ENCODE measurements at regions not wholly inside any gene's neighbourhood (a gene's known extent, or its start where the extent isn't known, plus 50 kb on each side); places are given as distances from the start of the nearest gene placed in this dataset.
"Not testable (repeated sequence)": the region's sequence is repeated elsewhere in the genome, so short reads cannot be mapped to it uniquely, and the experiment has no call there.

DNA sequence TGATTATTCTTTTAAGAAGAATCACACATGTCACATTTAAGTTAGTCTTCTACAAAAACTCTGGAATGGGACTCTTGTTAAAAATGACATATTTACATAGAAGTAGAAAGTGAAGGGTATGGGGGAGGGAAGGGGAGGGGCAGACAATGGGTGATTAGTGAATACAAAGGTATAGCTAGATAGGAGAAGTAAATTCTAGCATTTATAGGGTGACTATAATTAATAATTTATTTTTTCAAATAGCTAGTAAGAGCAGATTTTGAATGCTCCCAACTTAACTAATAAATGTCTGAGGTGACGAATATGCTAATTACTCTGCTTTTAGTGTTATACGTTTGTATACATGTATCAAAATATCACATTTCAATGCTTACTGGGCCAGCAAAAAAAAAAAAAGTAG, 59.4 kb downstream of the BLTP3B start:
- no peak for DNase-seq (ENCODE audit: low read depth in 2 of 3, low spot score in 2 of 3)

DNA sequence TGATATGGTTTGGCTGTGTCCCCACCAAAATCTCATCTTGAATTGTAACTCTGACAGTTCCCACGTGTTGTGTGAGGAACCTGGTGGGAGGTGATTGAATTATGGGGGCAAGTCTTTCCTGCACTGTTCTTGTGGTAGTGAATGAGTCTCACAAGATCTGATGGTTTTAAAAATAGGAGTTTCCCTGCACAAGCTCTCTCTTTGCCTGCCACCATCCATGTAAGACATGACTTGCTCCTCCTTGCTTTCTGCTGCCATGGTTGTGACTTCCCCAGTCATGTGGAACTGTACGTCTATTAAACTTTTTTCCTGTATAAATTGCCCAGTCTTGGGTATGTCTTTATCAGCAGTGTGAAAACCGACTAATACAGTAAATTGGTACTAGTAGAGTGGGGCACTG, 63.9 kb downstream of the BLTP3B start:
- not testable (repeated sequence) for DNase-seq (ENCODE audit: low read depth in 2 of 3, low spot score in 2 of 3)

DNA sequence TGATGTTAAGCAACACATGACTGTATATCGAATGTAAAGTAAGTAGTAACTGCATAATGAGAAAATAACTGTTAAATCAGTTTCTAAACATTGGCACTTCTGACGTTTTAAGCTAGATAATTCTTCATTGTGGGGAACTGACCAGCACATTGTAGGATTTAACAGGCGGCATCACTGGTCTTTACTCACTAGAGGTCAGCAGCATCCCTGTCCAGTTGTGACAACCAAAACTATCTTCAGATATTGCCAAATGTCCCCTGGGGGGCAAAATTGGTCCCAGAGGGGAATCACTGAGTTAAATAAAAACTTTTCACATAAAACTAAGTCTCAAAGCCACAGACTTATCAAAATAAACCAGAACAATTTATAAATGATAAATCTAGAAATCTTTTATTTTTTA, 65.3 kb downstream of the BLTP3B start:
- no peak for DNase-seq (ENCODE audit: low read depth in 2 of 3, low spot score in 2 of 3)

DNA sequence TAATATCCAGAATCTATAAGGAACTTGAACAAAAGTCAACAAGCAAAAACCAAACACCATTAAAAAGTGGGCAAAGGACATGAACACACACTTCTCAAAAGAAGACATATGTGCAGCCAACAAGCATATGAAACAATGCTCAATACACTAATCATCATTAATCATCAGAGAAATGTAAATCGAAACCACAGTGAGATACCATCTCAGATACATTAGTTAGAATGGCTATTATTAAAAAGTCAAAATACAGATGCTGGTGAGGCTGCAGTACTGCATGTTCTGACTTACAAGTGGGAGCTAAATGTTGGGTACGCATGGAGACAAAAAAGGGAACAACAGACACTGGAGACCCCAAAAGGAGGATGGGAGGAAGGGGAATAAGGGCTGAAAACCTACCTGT, 67.1 kb downstream of the BLTP3B start:
- no peak for DNase-seq (ENCODE audit: low read depth in 2 of 3, low spot score in 2 of 3)

DNA sequence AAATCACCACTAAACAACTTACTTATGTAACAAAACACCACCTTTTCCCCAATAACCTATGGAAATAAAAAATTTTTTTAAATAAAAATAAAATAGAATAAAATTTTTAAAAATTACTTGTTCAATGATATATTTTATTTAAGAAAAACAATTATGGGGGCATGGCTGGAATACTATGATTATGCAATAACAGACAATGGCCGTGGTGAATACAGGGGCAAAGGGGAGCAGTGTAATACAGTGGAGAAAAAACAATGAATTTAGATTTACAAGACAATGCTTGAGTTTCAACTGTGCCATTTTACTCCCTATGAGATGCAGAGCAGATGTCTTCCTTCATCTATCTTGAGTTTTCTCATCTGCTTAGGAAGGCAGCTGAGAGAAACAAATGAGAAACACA, 72.9 kb downstream of the BLTP3B start:
- no peak for DNase-seq (ENCODE audit: low read depth in 2 of 3, low spot score in 2 of 3)

DNA sequence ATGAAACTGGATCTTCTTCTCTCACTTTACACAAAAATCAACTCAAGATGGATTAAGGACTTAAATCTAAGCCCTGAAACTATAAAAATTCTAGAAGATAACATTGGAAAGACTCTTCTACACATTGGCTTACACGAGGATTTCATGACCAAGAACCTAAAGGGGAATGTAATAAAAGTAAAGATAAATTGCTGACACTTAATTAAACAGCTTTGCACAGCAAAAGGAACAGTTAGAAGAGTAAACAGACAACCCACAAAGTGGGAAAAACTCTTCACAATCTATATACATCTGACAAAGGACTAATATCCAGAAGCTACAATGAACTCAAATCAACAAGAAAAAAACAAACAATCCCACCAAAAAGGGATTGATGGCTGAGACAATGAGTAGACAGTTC, 74.4 kb downstream of the BLTP3B start:
- no peak for DNase-seq (ENCODE audit: low read depth in 2 of 3, low spot score in 2 of 3)

DNA sequence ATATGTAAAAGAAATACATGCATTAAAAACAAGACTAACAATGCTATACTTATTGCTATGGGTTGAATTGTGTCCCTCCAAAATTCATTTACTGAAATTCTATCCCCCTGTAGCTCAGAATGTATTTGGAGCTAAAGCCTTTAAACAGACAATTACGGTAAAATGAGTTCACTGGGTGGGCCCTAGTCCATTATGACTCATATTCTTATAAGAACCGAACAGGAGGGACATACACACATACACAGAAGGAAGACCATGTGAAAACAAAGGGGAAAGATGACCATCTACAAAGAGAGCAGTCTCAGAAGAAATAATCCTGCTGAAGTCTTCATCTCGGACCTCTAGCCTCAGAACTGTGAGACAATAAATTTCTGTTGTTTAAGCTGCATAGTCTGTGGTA, 77.1 kb upstream of the ANKS1B start:
- DNase-seq (ENCODE audit: low read depth in 2 of 3, low spot score in 2 of 3), result no peak

DNA sequence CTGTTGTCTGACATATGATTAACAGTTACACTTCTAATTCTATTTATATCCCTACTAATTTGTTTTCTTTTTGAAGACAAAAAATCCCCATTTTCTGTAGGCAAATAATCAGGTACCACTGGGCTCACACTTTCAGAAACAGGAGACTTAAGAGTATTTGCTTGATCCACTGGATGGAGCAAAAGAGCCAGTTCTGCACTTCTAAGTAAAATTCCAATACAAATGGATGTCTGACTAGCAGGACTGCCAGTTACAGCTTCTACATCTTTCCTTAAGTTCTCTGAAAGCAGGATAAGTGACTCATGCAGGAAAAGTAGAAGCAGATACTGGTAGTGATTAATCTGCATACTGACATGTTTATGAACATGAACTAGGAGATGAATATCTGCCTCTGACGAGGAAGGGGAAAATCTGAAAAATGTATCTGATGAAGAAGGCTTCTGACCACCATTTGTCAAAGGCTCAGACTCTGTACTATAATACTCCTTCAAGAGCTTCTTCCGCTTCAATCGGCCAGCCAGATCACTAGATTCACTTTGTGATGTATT, 73.8 kb upstream of the ANKS1B start:
- peak in 1 of 3 donors; percentile 16 for DNase-seq (ENCODE audit: low read depth in 2 of 3, low spot score in 2 of 3)

DNA sequence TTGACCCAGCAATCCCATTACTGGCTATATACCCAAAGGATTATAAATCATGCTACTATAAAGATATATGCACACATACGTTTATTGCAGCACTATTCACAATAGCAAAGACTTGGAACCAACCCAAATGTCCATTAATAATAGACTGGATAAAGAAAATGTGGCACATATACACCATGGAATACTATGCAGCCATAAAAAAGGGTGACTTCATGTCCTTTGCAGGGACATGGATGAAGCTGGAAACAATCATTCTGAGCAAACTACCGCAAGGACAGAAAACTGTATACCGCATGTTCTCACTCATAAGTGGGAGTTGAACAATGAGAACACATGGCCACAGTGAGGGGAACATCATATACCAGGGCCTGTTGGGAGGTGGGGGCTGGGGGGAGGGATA, 61.5 kb upstream of the ANKS1B start:
- not testable (repeated sequence) for DNase-seq (ENCODE audit: low read depth in 2 of 3, low spot score in 2 of 3)

DNA sequence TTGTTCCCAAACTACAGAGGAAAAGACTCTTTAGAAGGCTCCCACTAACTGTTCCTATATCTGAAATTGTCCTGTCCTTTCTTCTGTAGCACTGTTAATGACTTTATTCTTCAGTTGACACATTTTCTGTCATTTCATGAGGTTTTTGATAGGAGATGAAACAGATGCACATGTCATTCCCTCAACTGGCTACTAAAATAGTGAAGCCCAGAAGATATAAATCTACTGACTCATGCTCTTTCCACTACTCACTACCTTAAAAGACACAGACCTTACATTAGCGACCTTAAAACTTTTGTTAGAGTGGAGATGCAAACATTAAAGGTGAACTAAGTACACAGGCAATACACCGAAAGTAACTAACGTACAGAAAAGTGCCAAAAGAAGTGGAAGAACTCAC, 59.5 kb upstream of the ANKS1B start:
- no peak for DNase-seq (ENCODE audit: low read depth in 2 of 3, low spot score in 2 of 3)

DNA sequence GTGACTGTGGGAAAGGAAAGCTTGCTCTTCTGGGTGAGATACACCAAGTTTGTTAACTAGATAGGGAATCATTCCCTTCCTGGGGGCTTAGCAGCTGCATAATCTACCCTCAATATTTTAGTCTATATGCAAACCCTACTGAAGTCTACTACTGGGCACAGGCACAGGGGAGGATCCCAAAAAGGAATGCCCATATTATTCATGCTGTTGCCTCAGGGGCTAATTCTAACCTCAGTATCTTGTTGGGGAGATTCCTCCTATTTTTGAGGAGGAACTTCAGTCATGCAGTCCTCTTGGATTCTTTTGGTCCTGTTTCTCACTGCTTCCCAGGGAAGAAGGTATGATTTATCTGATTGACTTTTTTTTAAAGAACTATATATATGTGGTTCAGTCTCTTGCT, 58.9 kb upstream of the ANKS1B start:
- no peak for DNase-seq (ENCODE audit: low read depth in 2 of 3, low spot score in 2 of 3)

Measured in hematopoietic multipotent progenitor cell (in vitro differentiated cells).